AG08396 (cell line): ENCODE measurements at regions not wholly inside any gene's neighbourhood (a gene's known extent, or its start where the extent isn't known, plus 50 kb on each side); places are given as distances from the start of the nearest gene placed in this dataset.
"Not testable (repeated sequence)": the region's sequence is repeated elsewhere in the genome, so short reads cannot be mapped to it uniquely, and the experiment has no call there.

ENCODE experiments used
- DNase-seq: peaks from one replicate; pipeline ENCODE4 v3.0.0; 2012; ENCODE audit warnings: low spot score, mixed read lengths

DNA sequence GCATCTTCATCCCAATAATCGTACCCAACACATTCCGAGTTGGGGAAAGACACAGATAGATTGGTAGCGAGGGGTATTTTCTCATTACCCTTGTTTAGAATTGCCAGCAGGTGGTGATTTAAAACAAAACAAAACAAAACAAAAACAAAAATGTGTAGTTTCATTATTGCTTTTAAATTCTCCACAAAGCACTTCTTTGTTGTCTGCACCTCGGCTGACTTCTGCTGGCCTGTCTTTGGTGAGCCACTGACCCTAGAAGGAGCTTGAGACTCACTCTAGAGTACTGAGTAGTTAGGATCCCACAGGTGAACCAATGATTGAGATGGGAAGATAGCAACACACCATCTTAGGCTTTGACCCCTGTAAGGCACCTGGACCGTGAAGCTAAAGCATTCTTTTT lies 105.4 kb upstream of the BET1 start:
- no peak for DNase-seq

DNA sequence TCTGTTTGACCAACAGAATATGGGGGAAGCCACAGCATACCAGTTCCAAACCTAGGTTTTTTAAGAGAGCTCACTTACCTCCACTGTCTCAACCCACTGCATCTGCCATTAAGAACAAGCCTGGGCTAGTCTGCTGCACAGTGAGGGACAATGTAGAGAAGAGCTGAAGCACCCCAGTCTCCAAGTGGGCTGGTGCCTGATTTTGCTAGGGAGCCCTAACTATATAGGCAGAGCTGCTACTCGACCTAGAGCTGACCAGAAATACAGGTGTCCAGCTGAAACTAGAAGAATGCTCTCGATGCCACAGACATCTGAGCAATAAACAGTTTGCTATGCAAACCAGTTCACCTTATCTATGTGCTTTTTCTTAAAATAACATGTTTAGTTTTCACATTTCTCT lies 106.9 kb upstream of the BET1 start:
- DNase-seq = no peak

DNA sequence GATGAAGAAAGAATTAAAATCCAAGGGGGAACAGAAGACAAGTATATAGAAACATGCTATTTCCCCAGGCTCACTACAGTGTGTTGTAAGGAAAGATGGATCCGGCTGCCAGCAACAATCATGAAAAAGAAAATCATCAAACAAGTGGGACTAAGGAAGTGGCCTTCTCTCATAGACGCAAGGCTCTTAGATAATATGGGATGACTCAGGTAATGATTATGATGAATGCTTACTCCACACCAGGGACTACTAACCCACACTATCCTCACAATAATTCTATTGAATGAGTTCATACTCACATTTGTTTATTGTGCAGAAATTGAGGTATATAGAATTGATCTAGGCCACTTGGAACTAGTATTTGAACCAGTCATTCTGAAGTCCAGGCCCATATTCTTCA lies 111.2 kb upstream of the BET1 start:
- DNase-seq = no peak

DNA sequence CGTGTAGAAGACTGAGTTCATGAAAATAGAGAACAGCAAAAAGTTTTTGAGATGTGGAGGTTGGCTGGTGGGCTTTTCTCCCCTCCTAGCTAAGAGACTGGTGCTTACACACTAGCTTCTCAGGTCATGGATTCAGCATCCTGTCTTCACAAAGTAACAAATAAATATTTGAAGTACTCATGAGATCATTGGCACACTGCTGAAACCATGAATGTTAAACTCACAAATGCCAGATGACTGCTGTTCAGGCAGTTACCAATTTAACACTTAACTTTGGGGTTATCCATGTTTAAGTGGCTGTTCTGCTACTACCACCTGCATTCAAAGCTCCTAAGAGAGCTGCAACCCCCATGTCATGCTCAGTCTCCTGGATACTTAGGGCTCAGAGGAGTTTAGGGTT lies 119.0 kb upstream of the BET1 start:
- DNase-seq = no peak

DNA sequence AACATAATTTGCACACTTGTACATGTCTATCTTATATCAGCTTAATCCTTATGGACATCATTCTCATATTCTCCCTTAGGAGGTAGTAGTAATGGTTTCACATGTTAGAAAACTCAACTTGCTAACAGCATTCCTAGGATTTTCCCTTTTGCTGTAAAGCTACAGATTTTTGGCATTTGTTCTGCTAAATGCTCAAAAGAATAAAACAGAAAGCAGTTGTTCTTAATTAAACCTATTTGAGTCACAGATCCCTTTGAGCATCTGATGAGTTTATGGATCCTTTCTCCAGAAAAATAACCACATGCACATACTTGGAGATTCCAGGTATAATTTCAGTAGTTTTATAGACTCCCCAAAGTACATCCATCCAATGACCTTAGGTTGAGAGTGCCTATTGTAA lies 122.9 kb upstream of the BET1 start:
- no peak for DNase-seq

DNA sequence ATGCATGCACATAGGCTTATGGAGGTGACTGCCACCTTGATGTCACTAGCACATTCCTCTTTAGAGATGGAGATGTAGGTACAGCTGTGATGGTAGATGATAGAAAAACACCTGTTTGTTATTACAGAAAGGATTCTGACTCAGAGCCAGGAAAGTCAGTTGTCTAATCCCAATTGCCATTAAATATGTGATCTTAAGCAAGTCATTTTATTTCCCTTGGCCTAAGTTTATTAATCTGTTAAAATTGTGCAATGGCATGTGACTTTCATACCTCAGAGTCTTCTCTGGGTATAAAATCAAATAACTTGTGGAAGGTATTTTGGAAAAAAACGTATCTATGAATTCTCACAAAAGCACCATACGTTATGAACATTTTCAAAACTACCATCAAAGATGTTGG lies 123.9 kb upstream of the BET1 start:
- DNase-seq = no peak

DNA sequence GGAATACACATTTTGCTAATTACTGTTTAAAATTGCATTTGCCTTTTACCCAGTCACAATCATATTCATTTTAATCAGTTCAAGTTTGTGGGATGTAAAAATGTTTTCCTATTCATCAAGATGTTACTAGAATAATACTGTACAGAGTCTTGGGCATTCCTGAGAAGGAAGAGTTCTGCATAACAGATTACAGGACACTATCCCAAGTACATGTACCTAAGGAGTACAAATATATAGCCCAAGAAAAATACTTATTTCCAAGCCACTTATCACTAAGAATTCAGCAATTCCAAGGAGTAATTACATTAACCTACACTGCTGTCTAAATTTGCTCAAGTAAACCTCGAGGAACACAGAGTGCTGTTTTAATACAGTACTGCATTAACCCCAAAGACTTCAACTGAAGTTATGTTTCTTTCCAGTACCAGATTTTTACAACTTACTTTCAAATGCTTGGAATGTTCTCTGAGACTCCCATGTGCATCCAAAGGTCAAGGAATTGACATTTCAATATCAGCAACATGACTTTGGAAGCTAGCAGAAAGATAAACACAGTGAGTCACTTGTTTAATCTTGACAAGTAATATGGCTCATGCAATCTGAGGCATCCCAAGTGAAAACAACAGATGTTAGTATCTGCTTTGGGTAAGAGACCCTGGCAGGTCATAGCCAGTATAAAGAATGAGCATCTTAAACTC lies 125.4 kb upstream of the BET1 start:
- peak; percentile 41 for DNase-seq

DNA sequence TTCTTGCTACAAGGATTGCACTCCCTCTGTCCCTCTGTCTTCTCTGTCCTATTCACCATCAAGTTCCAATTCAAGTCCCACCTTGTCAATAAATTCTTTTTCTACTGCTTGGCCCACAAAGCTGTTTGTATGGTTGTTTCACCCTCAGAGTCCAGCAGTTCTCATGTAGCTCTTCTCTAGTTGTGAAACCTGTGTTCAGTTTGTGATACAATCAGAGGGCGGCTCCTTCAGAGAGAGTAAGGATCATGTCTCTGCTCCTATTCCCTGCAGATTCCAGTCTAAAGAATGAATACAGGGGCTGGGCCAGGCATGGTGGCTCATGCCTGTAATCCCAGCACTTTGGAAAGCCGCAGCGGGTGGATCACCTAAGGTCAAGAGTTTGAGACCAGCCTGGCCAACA lies 126.6 kb upstream of the BET1 start:
- DNase-seq = no peak

DNA sequence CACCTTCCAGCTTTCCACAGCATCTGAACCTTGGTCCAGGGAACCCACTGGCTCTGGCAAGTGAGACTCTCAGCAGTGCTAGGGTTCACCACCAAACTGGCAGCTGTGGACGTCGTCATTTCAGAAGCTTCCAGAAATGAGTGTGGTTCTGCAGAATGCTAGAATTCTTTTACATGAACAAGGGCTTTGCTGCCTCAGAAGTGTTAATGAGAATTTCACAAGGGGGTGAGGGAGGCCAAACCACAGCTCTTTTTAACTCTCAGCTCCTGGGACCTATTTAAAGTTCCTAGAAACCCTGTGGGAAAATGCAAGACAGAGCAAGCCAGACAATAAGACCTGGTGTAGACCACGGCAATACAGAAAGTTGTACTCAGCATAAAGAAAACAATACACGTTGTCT lies 129.3 kb upstream of the BET1 start:
- DNase-seq = no peak

DNA sequence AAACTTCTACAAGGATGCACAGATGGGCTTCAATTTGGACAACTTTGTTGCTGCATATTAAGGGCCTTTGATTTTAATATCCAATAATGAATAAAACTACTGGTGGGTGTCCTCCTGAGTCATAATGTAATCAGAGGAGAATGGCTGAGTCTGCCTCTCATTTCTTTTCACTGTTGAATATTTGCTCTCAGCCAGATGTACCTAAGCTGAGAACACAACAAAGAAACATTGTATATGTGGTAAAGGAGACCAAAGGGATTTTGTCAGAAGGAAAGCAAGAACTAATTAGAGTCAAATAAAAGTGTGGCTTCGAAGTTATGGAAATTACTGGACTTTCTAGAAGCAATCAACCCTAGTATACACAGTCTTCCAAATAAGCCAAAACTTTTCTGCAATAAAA lies 131.0 kb upstream of the BET1 start:
- no peak for DNase-seq

DNA sequence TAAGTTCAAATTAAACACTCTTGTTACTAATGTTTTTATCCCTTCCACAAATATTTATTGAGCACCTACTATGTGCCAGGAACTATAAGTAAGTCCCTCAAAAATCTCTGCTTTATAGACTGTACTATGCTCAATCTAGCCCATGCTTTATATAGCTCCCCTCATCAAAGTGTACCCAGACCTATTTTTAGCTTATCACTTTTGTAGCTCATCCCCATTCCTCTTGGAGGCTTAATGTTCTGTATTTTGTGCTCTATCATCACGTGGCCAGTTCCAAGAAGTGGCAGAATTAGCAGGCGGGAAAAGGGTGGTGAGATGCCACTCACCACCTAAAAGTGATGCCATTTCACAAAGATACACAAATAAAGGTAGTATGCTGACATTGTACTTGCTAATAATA lies 138.1 kb upstream of the BET1 start:
- DNase-seq = no peak

DNA sequence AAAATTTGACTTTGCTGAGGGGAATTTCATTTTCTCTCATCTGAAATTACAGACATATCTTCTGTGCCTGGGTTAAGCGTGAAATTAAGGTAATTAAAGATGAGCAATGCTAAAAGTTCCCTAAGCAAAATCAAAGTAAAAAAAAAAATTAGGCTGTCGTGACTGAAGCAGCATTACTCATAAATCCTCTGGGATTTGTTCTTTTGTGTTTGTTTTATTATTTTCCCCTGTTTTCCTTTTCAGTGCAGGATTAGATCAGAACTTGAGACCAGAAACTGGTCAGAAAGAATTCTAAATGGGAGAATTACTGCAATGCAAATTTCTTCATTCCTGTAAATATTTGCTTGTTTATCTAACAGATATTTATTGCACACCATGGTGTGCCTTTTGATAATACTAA lies 141.4 kb upstream of the BET1 start:
- no peak for DNase-seq

DNA sequence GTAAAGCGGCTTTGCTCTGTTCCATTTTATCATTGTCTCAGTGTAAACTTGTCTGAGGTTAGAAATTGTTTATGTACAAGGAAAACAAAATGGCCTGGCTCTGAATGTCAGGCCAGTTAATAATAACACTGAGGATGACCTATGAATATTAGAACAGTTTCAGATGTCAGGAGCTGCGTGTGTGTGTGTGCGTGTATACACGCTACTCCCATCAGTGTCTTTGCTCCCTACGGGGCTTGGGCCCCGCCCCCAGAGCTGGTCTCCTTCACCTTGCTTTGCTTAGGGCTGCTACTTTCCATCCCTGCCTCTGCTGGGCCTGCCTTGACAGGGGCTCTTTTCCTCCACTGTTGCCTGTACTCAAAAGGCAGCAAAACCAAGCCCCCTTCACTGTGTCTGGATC lies 142.3 kb upstream of the BET1 start:
- peak; percentile 24 for DNase-seq

DNA sequence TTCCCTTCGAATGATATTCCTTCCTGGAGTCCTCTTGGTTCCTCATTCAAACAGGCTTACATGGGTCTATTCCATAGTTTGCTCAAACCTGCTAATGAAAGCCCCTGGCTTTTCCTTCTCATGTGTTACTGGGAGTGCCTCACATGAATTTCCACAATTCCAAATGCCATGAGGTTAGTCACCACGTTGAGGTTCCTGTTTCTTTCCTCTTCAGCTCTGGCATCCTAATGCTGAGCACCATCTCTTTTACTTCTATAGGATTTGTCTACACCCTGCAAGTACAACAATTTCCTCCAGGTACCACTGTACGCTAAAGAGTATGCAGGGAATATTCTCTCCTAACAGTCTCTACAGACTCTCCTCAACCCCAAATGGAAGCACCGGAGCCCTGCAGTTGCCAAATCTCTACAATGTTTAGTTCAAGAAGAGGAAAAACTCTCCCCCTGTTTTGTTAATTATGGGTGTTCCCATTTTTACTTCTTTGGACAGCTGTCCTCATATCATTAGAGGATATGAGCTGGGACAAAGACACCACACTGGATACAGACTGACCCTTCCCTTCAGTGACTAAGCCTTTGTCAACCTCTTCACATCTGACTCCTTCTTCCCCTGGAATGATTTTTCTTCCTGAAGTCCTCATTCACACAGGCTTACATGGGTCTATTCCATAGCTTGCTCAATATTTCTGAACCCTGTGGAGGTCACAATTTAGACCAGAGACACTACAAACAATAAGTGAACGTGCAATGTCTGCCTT lies 145.8 kb upstream of the BET1 start:
- no peak for DNase-seq

DNA sequence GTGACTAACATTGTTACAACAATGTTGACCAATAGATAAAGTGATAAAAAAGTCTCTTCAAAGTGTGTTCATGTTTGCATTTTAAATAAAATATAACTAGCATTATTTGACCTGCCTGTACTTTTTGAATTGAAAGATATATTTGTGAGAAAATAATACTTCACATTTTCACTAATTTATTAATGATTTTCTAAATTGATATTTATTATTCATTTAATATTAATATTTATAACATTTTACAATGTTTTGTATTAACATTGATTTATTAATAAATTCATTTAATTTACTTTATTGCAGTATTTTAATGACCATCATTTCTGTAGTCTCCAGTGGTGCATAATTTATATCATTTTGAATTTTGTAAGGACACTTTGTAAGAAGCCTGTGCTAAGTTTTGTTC lies 150.0 kb upstream of the BET1 start:
- DNase-seq = no peak

DNA sequence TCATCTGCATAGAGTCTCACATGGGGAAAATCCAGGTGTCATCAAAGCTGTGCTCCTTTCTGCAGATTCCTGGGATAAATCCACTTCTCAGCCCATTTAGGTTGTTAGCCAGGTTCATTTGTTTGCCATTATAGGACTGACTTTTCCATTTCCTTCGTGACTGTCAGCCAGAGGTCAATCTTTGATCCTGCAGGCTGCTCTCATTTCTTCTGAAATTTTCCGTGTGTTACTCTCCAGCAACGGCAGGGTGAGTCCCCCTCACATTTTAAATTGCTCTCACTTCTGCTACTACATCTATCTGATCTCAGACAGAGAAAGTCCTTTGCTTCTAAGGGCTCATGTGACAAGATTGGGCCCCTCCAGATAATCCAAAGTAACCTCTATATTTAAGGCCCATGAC lies 150.7 kb upstream of the BET1 start:
- DNase-seq = no peak

DNA sequence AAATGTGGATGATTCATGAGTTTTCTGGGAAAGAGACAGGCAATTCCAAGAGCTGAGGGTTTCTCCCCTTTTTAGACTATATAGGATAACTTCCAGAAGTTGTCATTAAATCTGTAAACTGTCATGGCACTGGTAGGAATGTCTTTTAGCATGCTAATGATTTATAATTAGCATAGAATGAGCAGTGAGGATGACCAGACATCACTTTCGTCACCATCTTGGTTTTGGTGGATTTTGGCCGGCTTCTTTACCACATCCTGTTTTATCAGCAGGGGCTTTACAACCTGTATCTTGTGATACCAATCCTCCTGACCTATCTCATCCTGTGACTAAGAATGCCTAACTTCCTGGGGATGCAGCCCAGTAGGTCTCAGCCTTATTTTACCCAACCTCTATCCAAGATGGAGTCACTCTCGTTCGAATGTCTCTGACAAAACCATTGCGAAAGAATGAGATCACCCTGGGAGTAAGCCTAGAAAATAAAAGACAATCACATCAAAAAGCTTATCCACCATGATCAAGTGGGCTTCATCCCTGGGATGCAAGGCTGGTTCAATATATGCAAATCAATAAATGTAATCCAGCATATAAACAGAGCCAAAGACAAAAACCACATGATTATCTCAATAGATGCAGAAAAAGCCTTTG lies 153.6 kb upstream of the BET1 start:
- not testable (repeated sequence) for DNase-seq

DNA sequence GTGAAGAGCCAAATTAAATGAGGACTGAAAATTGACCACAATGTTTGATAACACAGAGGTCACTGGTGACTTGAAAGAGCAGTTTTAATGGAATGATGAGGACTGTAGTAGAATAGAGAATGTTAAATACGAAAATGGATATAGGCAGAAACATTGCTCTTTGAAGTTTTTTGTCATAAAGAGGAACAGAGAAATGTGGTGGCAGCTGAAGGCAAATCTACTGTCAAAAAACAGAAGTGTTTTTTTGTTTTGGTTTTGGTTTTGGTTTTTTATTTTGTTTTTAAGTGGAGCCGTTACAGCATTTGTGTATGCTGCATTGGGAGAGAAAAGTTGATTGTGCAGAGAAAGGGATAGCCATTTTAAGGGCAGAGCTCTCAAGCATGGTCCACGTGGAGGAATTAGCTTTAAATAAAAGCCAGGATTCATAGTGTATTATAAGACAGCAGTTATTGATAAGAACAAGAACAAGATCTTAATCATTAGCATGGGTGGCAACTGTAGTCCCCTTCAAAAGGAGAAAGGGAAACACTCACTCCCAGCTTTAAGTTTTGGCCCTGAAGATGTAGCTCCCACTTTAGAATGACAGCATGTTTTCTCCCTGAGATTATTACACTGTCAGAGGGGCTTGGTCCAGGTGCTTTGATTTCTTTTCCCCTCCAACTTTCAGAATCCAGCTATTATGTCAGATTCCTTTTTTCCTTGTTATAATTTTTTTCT lies 156.7 kb upstream of the BET1 start:
- no peak for DNase-seq

DNA sequence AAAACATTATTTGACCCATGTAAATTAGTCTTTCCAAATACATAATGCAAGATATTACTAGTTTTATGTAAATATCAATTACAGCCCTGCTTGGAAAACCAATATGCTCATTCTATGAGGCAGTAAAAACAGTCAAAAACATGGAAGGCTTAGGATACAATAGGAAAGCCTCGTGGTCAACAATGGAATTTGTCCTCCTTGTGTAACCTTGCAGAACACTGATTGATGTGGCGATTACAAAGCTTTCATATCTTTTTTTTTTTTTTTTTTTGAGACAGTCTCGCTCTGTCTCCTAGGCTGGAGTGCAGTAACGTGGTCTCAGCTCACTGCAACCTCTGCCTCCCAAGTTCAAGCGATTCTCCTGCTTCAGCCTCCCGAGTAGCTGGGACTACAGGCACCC lies 157.3 kb upstream of the BET1 start:
- no peak for DNase-seq

DNA sequence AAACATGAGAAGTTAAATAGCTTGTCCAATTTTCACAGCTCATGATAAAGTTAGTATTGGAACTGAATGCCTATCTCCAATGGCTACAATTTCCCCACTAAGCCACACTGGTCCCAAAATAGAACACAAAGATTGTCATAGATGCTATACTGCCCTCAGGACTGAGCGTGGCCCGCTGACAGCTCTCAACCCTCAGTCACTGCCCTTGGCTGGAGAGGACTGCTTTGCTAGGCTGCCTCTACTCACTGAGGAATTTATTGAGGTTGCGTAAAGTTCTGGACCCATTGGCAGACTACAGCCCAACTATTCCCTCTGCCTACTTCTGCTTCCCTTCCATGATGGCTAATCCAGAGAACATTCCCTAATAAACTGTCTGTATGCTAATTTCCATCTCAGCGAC lies 165.5 kb upstream of the BET1 start:
- DNase-seq = no peak

DNA sequence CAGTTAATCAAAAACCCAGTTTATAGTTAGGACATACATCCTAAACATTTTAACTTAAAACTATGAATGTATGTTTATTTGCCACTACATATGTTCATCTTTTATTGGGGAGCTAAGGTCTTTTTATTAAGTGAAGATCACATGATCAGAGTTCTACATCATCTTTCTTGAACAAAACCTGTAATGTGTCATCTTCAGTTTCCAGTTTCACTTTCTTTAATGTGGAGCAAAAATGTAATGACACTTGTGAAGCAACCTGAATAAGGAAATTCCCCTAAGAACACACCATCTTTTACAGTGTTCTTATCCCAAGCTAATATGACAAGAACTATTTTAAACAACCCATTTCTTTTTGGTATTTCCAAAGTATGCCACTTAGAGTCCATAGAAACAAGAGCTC lies 166.7 kb upstream of the BET1 start:
- DNase-seq = no peak

DNA sequence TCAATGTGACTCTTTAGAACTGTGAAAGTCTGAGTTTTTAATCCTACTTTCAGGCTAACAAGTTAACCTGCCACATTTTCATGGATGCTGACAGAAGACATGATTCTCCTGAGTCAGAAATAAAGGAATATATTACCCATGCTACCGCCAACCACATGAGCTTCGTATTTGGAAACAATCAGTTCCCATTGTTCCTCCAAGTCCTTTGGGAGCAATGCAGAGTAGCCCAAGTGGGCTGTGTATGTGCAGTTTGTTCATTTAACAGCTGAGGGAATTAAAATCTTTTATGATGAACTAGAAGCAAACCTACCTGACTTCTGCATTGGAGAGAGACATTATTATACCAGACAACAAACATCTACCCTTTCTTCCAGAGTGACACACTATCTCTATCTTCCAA lies 169.3 kb upstream of the BET1 start:
- no peak for DNase-seq

DNA sequence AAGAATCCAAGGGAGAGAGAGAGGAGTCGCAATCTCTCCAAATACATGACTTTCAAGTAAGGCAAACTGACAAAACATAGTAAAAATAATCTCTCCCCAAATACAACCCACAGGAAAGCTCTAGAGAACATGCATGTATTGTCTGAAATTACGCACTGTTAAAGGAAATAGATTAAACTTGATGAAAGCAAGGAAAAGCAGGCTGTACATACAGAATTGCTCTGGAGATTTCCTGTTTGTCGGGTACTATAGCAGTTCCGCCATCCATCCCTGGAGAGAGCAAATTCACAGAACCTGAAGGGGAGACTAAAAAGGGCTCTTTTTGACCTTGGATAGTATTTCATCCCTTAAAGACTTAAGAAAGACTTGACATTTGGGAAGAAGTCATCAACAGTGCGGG lies 170.2 kb upstream of the BET1 start:
- no peak for DNase-seq
